K562 (cell line): ENCODE measurements at regions not wholly inside any gene's neighbourhood (a gene's known extent, or its start where the extent isn't known, plus 50 kb on each side); places are given as distances from the start of the nearest gene placed in this dataset.

Source experiments
- ATAC-seq: fragments of 200-7000 bp; cut with Tn5 transposase; 3 replicates; pipeline ENCODE4 v1.9.1; 2020; ENCODE audit warnings: moderate library complexity
- BruUV-seq: library from RNA; stranded (reverse); fragments of 400-500 nt; replicated peaks from 2 replicates; lab custom pipeline; 2021; lab: Mats Ljungman, UMichigan
- CTCF ChIA-PET: fragments of 300-600 bp; formaldehyde crosslinking; extraction: SDS; loops from one replicate; lab custom pipeline; 2021; ENCODE audit warnings: low intra/inter-chr PET ratio; lab: Yijun Ruan, JAX
- POLR2A ChIA-PET: fragments of 300-600, 350-650 bp; sonication (Branson Sonifier 250); formaldehyde crosslinking; extraction: SDS; loops from one replicate; lab custom pipeline; 2021; ENCODE audit warnings: antibody characterized with exemption, inconsistent platforms; lab: Yijun Ruan, JAX
- DNase-seq, 4 experiments: peaks; one replicate each; pipeline versions ENCODE4 v3.0.0 to v3.0.0-alpha.2; 2011 to 2018; ENCODE audit warnings: low spot score in 3 of 4, mixed read lengths in 3 of 4; ENCODE audit errors: extremely low read depth in 1 of 4
- FAIRE-seq: peaks from 2 replicates; lab custom pipeline; 2011; peaks lifted over from hg19 to GRCh38; lab: Jason Lieb, UNC
- H2AFZ ChIP-seq: 2 replicates; pipeline ENCODE4 v1.6.0; 2011; ENCODE audit warnings: low read depth, low read length, control low read depth, inconsistent platforms
- H3K27ac ChIP-seq: fragments of 200-600 bp; 3 replicates; pipeline ENCODE4 v1.8.0; 2011; ENCODE audit warnings: low read depth, mild to moderate bottlenecking, control low read depth, inconsistent platforms, low read length, moderate library complexity, mixed read lengths; ENCODE audit errors: extremely low read depth
- H3K27me3 ChIP-seq, 2 experiments: fragments of 300-600 bp in 1 of 2; 2 replicates in 1 of 2; 3 replicates in 1 of 2; pipeline versions ENCODE4 v1.6.0 to v1.8.0; 2011; ENCODE audit warnings: inconsistent platforms in 2 of 2, low read length in 2 of 2, mild to moderate bottlenecking in 1 of 2, mixed read lengths in 1 of 2, moderate library complexity in 1 of 2; ENCODE audit not compliant: control insufficient read depth in 2 of 2, insufficient read depth in 2 of 2
- H3K36me3 ChIP-seq: fragments of 300-600 bp; 3 replicates; pipeline ENCODE4 v1.8.0; 2011; ENCODE audit warnings: mild to moderate bottlenecking, low read length, inconsistent platforms; ENCODE audit not compliant: control insufficient read depth, insufficient read depth
- H3K4me1 ChIP-seq, 2 experiments: fragments of 200-600 bp in 1 of 2; replicated peaks in 1 of 2; 2 replicates in 1 of 2; 3 replicates in 1 of 2; pipeline versions ENCODE4 v1.5.1 to v1.8.0; 2011; ENCODE audit warnings: inconsistent platforms in 2 of 2, low read length in 2 of 2, mild to moderate bottlenecking in 1 of 2, mixed read lengths in 1 of 2, moderate library complexity in 1 of 2; ENCODE audit not compliant: control insufficient read depth in 2 of 2, insufficient read depth in 2 of 2
- H3K4me2 ChIP-seq: 2 replicates; pipeline ENCODE4 v1.6.1; 2011; ENCODE audit warnings: low read length, control low read depth, inconsistent platforms, mixed read lengths; ENCODE audit not compliant: insufficient read depth
- H3K4me3 ChIP-seq: fragments of 200-600 bp; sonication (generic), shearing (Covaris generic); 2 replicates; pipeline ENCODE4 v1.5.1; 2016; ENCODE audit warnings: control low read depth, inconsistent platforms
- H3K79me2 ChIP-seq: fragments of 200-600 bp; 3 replicates; pipeline ENCODE4 v1.8.0; 2011; ENCODE audit warnings: low read length, inconsistent platforms; ENCODE audit not compliant: control insufficient read depth, insufficient read depth
- H3K9ac ChIP-seq, 2 experiments: 2 replicates each; pipeline versions ENCODE4 v1.6.0 to v1.6.1; 2011; ENCODE audit warnings: low read depth in 2 of 2, low read length in 2 of 2, control low read depth in 1 of 2, inconsistent platforms in 1 of 2, mild to moderate bottlenecking in 1 of 2, mixed read lengths in 1 of 2; ENCODE audit not compliant: insufficient read depth in 1 of 2
- H3K9me1 ChIP-seq: one replicate; pipeline ENCODE4 v1.6.0; 2011; ENCODE audit warnings: inconsistent platforms, mild to moderate bottlenecking, low read length, moderate library complexity; ENCODE audit not compliant: control insufficient read depth, insufficient read depth
- H3K9me3 ChIP-seq: replicated peaks from 2 replicates; pipeline ENCODE4 v1.5.1; 2011; ENCODE audit warnings: low read depth, low read length, inconsistent platforms; ENCODE audit not compliant: control insufficient read depth, insufficient read depth
- H4K20me1 ChIP-seq: replicated peaks from 2 replicates; pipeline ENCODE4 v1.6.1; 2011; ENCODE audit warnings: low read length, inconsistent platforms, mixed read lengths; ENCODE audit not compliant: control insufficient read depth, insufficient read depth
- EP400 ChIP-seq: fragments of 450-650 bp; IDR thresholded peaks from 2 replicates; pipeline ENCODE4 v1.6.1; 2017; ENCODE audit warnings: antibody characterized with exemption, mild to moderate bottlenecking, moderate library complexity
- MEF2D ChIP-seq: conservative IDR thresholded peaks from 2 replicates; pipeline ENCODE4 v1.6.1; 2016; ENCODE audit warnings: low read depth, missing genetic modification characterization, missing compliant biosample characterization
- MEIS2 ChIP-seq: fragments of 450-650 bp; IDR thresholded peaks from 2 replicates; pipeline ENCODE4 v1.6.1; 2014; ENCODE audit warnings: mild to moderate bottlenecking; ENCODE audit not compliant: partially characterized antibody
- RFX1 ChIP-seq: fragments of 450-650 bp; IDR thresholded peaks from 2 replicates; pipeline ENCODE4 v1.6.1; 2016; ENCODE audit warnings: mild to moderate bottlenecking, moderate library complexity
- ZBED1 ChIP-seq: IDR thresholded peaks from 2 replicates; pipeline ENCODE4 v1.6.1; 2014
- WGBS: fragments of 100-300 bp; shearing (Covaris generic); methylation state at CpG from one replicate; pipeline ENCODE4 v1.1.6; 2016; ENCODE audit warnings: low coverage, mixed read lengths; ENCODE audit not compliant: insufficient coverage; ENCODE audit errors: missing lambda C conversion rate; 5-methylcytosine and 5-hydroxymethylcytosine counted together
- in situ Hi-C: fragments of 300-500 bp; cut with MboI; formaldehyde crosslinking; loops from 4 replicates; pipeline ENCODE4 v1.15.0; 2018; ENCODE audit warnings: inconsistent platforms, mixed read lengths
- intact Hi-C: fragments of 100-400 bp; cut with micrococcal nuclease; formaldehyde crosslinking; loops from 2 replicates; pipeline ENCODE4 v1.14.2; 2022
- TF ChIP-seq, protein P1 (sequence below): fragments of 250-450 bp; sonication (Bioruptor Pico); IDR thresholded peaks from 2 replicates; pipeline ENCODE4 v1.5.0; 2020; ENCODE audit warnings: mild to moderate bottlenecking
- TF ChIP-seq, protein P2 (sequence below), 2 experiments: fragments of 450-650 bp in 1 of 2; sonication (generic) in 1 of 2; formaldehyde crosslinking; conservative IDR thresholded peaks; 2 replicates each; pipeline versions ENCODE4 v1.4.0 to v1.8.1; 2020 to 2022; ENCODE audit warnings: mild to moderate bottlenecking in 1 of 2, missing genetic modification reagents in 1 of 2
- TF ChIP-seq, protein P3 (sequence below): fragments of 200-800 bp; sonication (Bioruptor generic); IDR thresholded peaks from 2 replicates; pipeline ENCODE4 v1.6.1; 2017; ENCODE audit warnings: missing genetic modification characterization, missing compliant biosample characterization
- TF ChIP-seq, protein P4 (sequence below): fragments of 250-450 bp; sonication (Bioruptor Pico); IDR thresholded peaks from 2 replicates; pipeline ENCODE4 v1.8.0; 2021; ENCODE audit warnings: moderate library complexity, mild to moderate bottlenecking, inconsistent platforms
- TF ChIP-seq, protein P5 (sequence below): fragments of 450-650 bp; IDR thresholded peaks from 2 replicates; pipeline ENCODE4 v1.6.1; 2017; ENCODE audit warnings: antibody characterized with exemption, mild to moderate bottlenecking

DNA sequence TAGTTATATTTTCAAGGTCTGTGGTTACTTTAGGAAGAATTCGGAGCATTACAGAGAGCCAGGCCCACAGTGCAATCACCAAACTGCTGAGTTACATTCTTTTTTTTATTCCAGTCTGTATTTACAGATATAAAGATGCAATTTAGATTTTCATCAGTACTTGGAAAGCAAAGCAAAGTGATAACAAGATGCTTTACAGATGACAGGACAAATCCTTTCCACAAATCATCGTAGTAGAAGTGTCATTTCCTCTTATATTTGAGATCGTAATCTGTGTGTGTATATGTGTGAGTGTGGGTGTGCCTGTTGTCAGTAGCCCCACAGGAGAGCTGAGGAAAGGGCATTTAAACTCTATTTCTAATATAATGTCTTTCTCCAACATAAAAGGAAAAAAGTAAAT is 1893.7 kb downstream of the STIM2 start:
- Histone ChIP-seq H3K4me1 (no peaks in the 10 kb centered on the region), H3K4me3 (no peak overlapping the region), H4K20me1 (no peaks in the 10 kb centered on the region), H3K9me1 (no peaks in the 10 kb centered on the region), H3K36me3 (no peaks in the 10 kb centered on the region), H2AFZ (no peak overlapping the region), H3K27ac (no peak overlapping the region), H3K79me2 (no peaks in the 10 kb centered on the region), H3K9me3 (no peaks in the 10 kb centered on the region; the same call in none of the 2 replicates), H3K9ac (no peak overlapping the region), H3K27me3 (no peaks in the 10 kb centered on the region), H3K4me2 (no peak overlapping the region)
- POLR2A ChIA-PET = no interaction called here
- WGBS = 0% methylated on average over 3 of the region's 3 CpGs
- ATAC-seq (no peak), FAIRE-seq (no peak), DNase-seq (no peak)
- in situ Hi-C loops = no loop called here
- intact Hi-C loops = no loop called here
- CTCF ChIA-PET = no interaction called here
- BruUV-seq = no TSS peak
- TF ChIP-seq MEIS2 (no peak), ZBED1 (no peak), EP400 (no peak), MEF2D (no peak), RFX1 (no peak)
- TF ChIP-seq, protein P1, sequence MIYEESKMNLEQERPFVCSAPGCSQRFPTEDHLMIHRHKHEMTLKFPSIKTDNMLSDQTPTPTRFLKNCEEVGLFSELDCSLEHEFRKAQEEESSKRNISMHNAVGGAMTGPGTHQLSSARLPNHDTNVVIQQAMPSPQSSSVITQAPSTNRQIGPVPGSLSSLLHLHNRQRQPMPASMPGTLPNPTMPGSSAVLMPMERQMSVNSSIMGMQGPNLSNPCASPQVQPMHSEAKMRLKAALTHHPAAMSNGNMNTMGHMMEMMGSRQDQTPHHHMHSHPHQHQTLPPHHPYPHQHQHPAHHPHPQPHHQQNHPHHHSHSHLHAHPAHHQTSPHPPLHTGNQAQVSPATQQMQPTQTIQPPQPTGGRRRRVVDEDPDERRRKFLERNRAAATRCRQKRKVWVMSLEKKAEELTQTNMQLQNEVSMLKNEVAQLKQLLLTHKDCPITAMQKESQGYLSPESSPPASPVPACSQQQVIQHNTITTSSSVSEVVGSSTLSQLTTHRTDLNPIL (CRISPR knock-in tag) = no peak
- TF ChIP-seq, protein P2, sequence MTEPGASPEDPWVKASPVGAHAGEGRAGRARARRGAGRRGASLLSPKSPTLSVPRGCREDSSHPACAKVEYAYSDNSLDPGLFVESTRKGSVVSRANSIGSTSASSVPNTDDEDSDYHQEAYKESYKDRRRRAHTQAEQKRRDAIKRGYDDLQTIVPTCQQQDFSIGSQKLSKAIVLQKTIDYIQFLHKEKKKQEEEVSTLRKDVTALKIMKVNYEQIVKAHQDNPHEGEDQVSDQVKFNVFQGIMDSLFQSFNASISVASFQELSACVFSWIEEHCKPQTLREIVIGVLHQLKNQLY (CRISPR knock-in tag; conservative IDR thresholded peaks at IDR 0.05) = no peak
- TF ChIP-seq, protein P3, sequence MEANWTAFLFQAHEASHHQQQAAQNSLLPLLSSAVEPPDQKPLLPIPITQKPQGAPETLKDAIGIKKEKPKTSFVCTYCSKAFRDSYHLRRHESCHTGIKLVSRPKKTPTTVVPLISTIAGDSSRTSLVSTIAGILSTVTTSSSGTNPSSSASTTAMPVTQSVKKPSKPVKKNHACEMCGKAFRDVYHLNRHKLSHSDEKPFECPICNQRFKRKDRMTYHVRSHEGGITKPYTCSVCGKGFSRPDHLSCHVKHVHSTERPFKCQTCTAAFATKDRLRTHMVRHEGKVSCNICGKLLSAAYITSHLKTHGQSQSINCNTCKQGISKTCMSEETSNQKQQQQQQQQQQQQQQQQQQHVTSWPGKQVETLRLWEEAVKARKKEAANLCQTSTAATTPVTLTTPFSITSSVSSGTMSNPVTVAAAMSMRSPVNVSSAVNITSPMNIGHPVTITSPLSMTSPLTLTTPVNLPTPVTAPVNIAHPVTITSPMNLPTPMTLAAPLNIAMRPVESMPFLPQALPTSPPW (CRISPR knock-in tag) = no peak
- TF ChIP-seq, protein P4, sequence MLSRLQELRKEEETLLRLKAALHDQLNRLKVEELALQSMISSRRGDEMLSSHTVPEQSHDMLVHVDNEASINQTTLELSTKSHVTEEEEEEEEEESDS = no peak
- TF ChIP-seq, protein P5, sequence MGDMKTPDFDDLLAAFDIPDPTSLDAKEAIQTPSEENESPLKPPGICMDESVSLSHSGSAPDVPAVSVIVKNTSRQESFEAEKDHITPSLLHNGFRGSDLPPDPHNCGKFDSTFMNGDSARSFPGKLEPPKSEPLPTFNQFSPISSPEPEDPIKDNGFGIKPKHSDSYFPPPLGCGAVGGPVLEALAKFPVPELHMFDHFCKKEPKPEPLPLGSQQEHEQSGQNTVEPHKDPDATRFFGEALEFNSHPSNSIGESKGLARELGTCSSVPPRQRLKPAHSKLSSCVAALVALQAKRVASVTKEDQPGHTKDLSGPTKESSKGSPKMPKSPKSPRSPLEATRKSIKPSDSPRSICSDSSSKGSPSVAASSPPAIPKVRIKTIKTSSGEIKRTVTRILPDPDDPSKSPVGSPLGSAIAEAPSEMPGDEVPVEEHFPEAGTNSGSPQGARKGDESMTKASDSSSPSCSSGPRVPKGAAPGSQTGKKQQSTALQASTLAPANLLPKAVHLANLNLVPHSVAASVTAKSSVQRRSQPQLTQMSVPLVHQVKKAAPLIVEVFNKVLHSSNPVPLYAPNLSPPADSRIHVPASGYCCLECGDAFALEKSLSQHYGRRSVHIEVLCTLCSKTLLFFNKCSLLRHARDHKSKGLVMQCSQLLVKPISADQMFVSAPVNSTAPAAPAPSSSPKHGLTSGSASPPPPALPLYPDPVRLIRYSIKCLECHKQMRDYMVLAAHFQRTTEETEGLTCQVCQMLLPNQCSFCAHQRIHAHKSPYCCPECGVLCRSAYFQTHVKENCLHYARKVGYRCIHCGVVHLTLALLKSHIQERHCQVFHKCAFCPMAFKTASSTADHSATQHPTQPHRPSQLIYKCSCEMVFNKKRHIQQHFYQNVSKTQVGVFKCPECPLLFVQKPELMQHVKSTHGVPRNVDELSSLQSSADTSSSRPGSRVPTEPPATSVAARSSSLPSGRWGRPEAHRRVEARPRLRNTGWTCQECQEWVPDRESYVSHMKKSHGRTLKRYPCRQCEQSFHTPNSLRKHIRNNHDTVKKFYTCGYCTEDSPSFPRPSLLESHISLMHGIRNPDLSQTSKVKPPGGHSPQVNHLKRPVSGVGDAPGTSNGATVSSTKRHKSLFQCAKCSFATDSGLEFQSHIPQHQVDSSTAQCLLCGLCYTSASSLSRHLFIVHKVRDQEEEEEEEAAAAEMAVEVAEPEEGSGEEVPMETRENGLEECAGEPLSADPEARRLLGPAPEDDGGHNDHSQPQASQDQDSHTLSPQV = no peak
